Hepatocyte (in vitro differentiated cells): ENCODE measurements at regions not wholly inside any gene's neighbourhood (a gene's known extent, or its start where the extent isn't known, plus 50 kb on each side); places are given as distances from the start of the nearest gene placed in this dataset.

ENCODE experiments used
- CTCF ChIP-seq: fragments of 200-600 bp; sonication (generic); IDR thresholded peaks from 2 replicates; pipeline ENCODE4 v1.5.1; 2016; ENCODE audit warnings: antibody characterized with exemption, mild to moderate bottlenecking; ENCODE audit not compliant: poor library complexity
- EZH2 ChIP-seq: fragments of 200-600 bp; sonication (generic); IDR thresholded peaks from 2 replicates; pipeline ENCODE4 v1.6.1; 2016; ENCODE audit warnings: antibody characterized with exemption, mild to moderate bottlenecking, borderline replicate concordance

DNA sequence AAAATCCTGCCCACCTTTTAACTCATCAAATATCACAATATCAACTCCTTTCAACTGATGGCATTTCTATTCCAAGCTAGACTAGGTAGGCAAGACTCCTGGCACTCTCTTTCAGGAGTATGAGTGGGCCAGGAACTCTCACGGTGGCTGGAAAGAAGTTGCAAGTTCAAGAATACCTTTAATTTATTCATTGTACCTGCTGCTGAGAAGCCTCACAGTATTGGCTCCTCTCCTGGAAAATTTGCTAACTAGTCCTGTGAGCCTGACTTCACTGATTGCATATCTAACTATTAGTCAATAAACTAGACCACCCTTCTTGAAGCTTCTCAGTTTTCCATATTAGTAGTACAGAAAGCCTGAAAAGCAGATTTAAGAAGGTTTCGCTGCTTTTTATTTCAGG lies 120.2 kb downstream of the DUSP10 start:
- TF ChIP-seq CTCF (no peak), EZH2 (no peak)
